NCI-H524 (cell line): ENCODE measurements at regions not wholly inside any gene's neighbourhood (a gene's known extent, or its start where the extent isn't known, plus 50 kb on each side); places are given as distances from the start of the nearest gene placed in this dataset.

Source experiments
- DNase-seq, 2 experiments: peaks; one replicate each; lab custom pipeline; 2025; lab: John Stamatoyannopoulos, UW

- DNase-seq, result peak; percentile 24 to 48
Measured at GRCh38 chr6:166774770-166775169, 147.7 kb upstream of the RPS6KA2 start.

- no peak for DNase-seq
Measured at GRCh38 chr6:166774292-166774691, 147.2 kb upstream of the RPS6KA2 start.

- DNase-seq, result peak; percentile 19 to 43
Measured at GRCh38 chr6:166772518-166772917, 145.5 kb upstream of the RPS6KA2 start.

GRCh38 chr6:166771701-166772100 lies 144.7 kb upstream of the RPS6KA2 start:
- DNase-seq, result no peak

GRCh38 chr6:166770216-166771116 lies 143.4 kb upstream of the RPS6KA2 start:
- DNase-seq, result no peak

- no peak for DNase-seq
Measured at GRCh38 chr6:166769648-166770047, 142.6 kb upstream of the RPS6KA2 start.

- DNase-seq, result no peak
Measured at GRCh38 chr6:166768761-166769160, 141.7 kb upstream of the RPS6KA2 start.

GRCh38 chr6:166767230-166767629 lies 140.2 kb upstream of the RPS6KA2 start:
- no peak for DNase-seq

GRCh38 chr6:166766769-166767168 lies 139.7 kb upstream of the RPS6KA2 start:
- no peak for DNase-seq

- no peak for DNase-seq
Measured at GRCh38 chr6:166765234-166765541, 138.1 kb upstream of the RPS6KA2 start.

- DNase-seq, result no peak
Measured at GRCh38 chr6:166764473-166765233, 137.6 kb upstream of the RPS6KA2 start.

GRCh38 chr6:166763606-166764472 lies 136.8 kb upstream of the RPS6KA2 start:
- no peak for DNase-seq

GRCh38 chr6:166761801-166762200 lies 134.8 kb upstream of the RPS6KA2 start:
- DNase-seq, result no peak

- no peak for DNase-seq
Measured at GRCh38 chr6:166760288-166760687, 133.2 kb upstream of the RPS6KA2 start.

GRCh38 chr6:166758136-166758704 lies 131.2 kb upstream of the RPS6KA2 start:
- DNase-seq, result no peak

GRCh38 chr6:166757232-166758135 lies 130.4 kb upstream of the RPS6KA2 start:
- peak; percentile 5 to 61 for DNase-seq

GRCh38 chr6:166754218-166755030 lies 127.4 kb upstream of the RPS6KA2 start:
- DNase-seq, result no peak

- DNase-seq, result no peak
Measured at GRCh38 chr6:166752928-166753721, 126.1 kb upstream of the RPS6KA2 start.

GRCh38 chr6:166752097-166752496 lies 125.0 kb upstream of the RPS6KA2 start:
- no peak for DNase-seq
